Tibial nerve (tissue), 4 donors: ENCODE measurements at regions not wholly inside any gene's neighbourhood (a gene's known extent, or its start where the extent isn't known, plus 50 kb on each side); places are given as distances from the start of the nearest gene placed in this dataset.

Source experiments
- CTCF ChIP-seq, 5 experiments: fragments of 200-600 bp in 3 of 5; fragments of 450-650 bp in 2 of 5; sonication (generic) in 3 of 5; IDR thresholded peaks; one replicate each; pipeline ENCODE4 v1.5.1; 2016 to 2019; ENCODE audit warnings: antibody characterized with exemption in 5 of 5, mild to moderate bottlenecking in 3 of 5, moderate library complexity in 2 of 5
- EP300 ChIP-seq, 2 donors: sonication (generic); formaldehyde crosslinking; IDR thresholded peaks; one replicate each; pipeline ENCODE4 v1.6.1; 2017; ENCODE audit warnings: antibody characterized with exemption in 2 of 2, mild to moderate bottlenecking in 1 of 2

GRCh38 chr4:44985938-44986337, 259.6 kb upstream of the GNPDA2 start:
- TF ChIP-seq CTCF (IDR thresholded peaks at IDR 0.05) (no peak), EP300 (IDR thresholded peaks at IDR 0.05) (no peak)
